ENCODE measurements at regions not wholly inside any gene's neighbourhood (a gene's known extent, or its start where the extent isn't known, plus 50 kb on each side); places are given as distances from the start of the nearest gene placed in this dataset.

DNA sequence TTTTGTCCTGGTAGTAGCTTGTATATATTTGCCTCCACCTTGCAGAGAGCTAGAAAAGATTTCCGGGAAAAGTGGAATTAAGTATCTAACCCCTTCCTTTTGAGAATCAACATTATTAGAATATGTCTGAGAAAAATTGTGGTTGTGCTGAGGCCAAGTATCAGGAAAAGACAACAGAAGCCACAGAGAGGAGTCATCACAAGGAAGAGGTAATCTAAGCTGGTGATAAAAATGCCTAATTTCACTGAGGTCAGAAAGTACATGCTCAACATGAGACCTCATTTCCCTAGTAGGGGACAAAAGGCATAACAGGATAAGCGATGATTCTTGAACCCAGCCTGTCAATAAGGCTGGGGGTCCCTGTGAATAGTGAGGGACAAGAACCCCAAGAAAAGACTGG lies 97.0 kb upstream of the PDE1C start:
- Histone ChIP-seq H3K27ac (ENCODE audit: low read length) (no peak overlapping the region), H3K9ac (ENCODE audit: low read depth, low read length) (no peak overlapping the region), H3K9me3 (ENCODE audit: insufficient read depth, low read depth, low read length) (no peaks in the 10 kb centered on the region), H3K36me3 (ENCODE audit: insufficient read depth, low read depth, low read length) (no peaks in the 10 kb centered on the region), H3K4me1 (ENCODE audit: insufficient read depth, low read length) (no peaks in the 10 kb centered on the region), H3K4me3 (ENCODE audit: low read length) (no peak overlapping the region), H3K27me3 (ENCODE audit: insufficient read depth, low read length) (no peaks in the 10 kb centered on the region)

DNA sequence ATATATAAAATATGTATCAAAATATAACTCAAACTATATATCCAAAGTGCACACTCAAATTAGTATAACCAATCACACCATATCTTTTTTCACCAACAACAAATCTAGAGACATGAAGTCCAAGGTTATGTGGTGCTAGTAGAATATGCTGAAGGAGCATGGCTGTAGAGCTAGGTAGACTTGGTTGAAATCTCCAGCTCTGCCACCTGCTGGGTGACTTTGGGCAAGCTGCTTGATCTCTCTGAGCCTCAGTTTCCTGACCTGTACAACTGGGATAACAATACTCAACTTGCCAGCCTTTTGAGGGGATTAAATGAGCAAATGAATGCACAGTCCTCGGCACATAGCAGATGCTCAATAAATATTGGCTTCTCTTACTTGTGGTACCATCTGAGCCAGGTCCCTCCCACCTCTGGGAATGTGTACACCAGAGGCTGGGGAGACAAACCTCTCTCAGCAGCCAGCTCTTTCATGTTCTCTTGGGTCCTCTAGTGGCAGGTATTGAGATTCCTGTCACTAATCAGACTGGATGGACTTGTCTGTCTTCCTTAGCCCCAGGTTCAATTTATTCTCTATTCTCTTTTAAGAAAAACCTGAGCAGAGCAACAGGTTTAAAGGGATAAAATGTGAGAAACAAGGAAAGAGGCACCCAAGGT lies 94.3 kb upstream of the PDE1C start:
- no peak overlapping the region for H3K9ac ChIP-seq (ENCODE audit: low read depth, low read length)
- no peak overlapping the region for H3K27ac ChIP-seq (ENCODE audit: low read length)
- H3K36me3 ChIP-seq (ENCODE audit: insufficient read depth, low read depth, low read length): no peaks in the 10 kb centered on the region
- H3K27me3 ChIP-seq (ENCODE audit: insufficient read depth, low read length): no peaks in the 10 kb centered on the region
- H3K4me1 ChIP-seq (ENCODE audit: insufficient read depth, low read length): no peaks in the 10 kb centered on the region
- H3K4me3 ChIP-seq (ENCODE audit: low read length): no peak overlapping the region
- no peaks in the 10 kb centered on the region for H3K9me3 ChIP-seq (ENCODE audit: insufficient read depth, low read depth, low read length)

- no peaks in the 10 kb centered on the region for H3K9me3 ChIP-seq (ENCODE audit: insufficient read depth, low read depth, low read length)
- H3K4me3 ChIP-seq (ENCODE audit: low read length): no peak overlapping the region
- H3K9ac ChIP-seq (ENCODE audit: low read depth, low read length): no peak overlapping the region
- no peak overlapping the region for H3K27ac ChIP-seq (ENCODE audit: low read length)
- no peaks in the 10 kb centered on the region for H3K4me1 ChIP-seq (ENCODE audit: insufficient read depth, low read length)
- H3K36me3 ChIP-seq (ENCODE audit: insufficient read depth, low read depth, low read length): no peaks in the 10 kb centered on the region
- no peaks in the 10 kb centered on the region for H3K27me3 ChIP-seq (ENCODE audit: insufficient read depth, low read length)
These were observed 93.7 kb upstream of the PDE1C start for GRCh38 chr7:32163896-32164295.

- H3K9me3 ChIP-seq (ENCODE audit: insufficient read depth, low read depth, low read length): no peaks in the 10 kb centered on the region
- no peaks in the 10 kb centered on the region for H3K36me3 ChIP-seq (ENCODE audit: insufficient read depth, low read depth, low read length)
- H3K27me3 ChIP-seq (ENCODE audit: insufficient read depth, low read length): no peaks in the 10 kb centered on the region
- H3K27ac ChIP-seq (ENCODE audit: low read length): no peak overlapping the region
- no peaks in the 10 kb centered on the region for H3K4me1 ChIP-seq (ENCODE audit: insufficient read depth, low read length)
- H3K4me3 ChIP-seq (ENCODE audit: low read length): no peak overlapping the region
- H3K9ac ChIP-seq (ENCODE audit: low read depth, low read length): no peak overlapping the region
These were observed 93.1 kb upstream of the PDE1C start for GRCh38 chr7:32163141-32163806.

- H3K27me3 ChIP-seq (ENCODE audit: insufficient read depth, low read length): no peaks in the 10 kb centered on the region
- no peaks in the 10 kb centered on the region for H3K36me3 ChIP-seq (ENCODE audit: insufficient read depth, low read depth, low read length)
- H3K4me1 ChIP-seq (ENCODE audit: insufficient read depth, low read length): no peaks in the 10 kb centered on the region
- no peak overlapping the region for H3K4me3 ChIP-seq (ENCODE audit: low read length)
- H3K9me3 ChIP-seq (ENCODE audit: insufficient read depth, low read depth, low read length): no peaks in the 10 kb centered on the region
- H3K27ac ChIP-seq (ENCODE audit: low read length): no peak overlapping the region
- no peak overlapping the region for H3K9ac ChIP-seq (ENCODE audit: low read depth, low read length)
These were observed 91.5 kb upstream of the PDE1C start for GRCh38 chr7:32161708-32162107.

- no peaks in the 10 kb centered on the region for H3K36me3 ChIP-seq (ENCODE audit: insufficient read depth, low read depth, low read length)
- no peaks in the 10 kb centered on the region for H3K9me3 ChIP-seq (ENCODE audit: insufficient read depth, low read depth, low read length)
- no peaks in the 10 kb centered on the region for H3K4me1 ChIP-seq (ENCODE audit: insufficient read depth, low read length)
- H3K4me3 ChIP-seq (ENCODE audit: low read length): no peak overlapping the region
- H3K27ac ChIP-seq (ENCODE audit: low read length): no peak overlapping the region
- no peak overlapping the region for H3K9ac ChIP-seq (ENCODE audit: low read depth, low read length)
- no peaks in the 10 kb centered on the region for H3K27me3 ChIP-seq (ENCODE audit: insufficient read depth, low read length)
These were observed 88.8 kb upstream of the PDE1C start for GRCh38 chr7:32158751-32159745.

DNA sequence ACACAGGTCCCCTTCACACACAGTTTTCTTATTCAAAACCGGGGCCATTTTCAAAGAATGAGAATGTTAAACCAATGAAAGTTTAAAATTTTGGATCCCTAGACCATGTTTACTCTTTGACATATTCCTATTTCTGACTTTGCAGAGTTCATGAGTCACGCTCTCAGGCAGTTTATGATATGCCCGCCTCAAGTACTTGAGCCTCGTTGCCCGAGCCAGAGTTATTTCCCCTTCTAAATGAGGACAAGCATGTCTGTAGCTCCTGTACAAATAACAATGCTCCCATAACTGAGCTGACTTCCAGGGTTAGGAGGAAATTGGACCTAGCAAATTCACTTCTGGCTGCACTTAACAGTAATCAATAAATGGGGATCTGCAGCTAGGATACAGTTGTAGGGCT lies 87.9 kb upstream of the PDE1C start:
- H3K27ac ChIP-seq (ENCODE audit: low read length): no peak overlapping the region
- H3K4me3 ChIP-seq (ENCODE audit: low read length): no peak overlapping the region
- H3K27me3 ChIP-seq (ENCODE audit: insufficient read depth, low read length): no peaks in the 10 kb centered on the region
- H3K9ac ChIP-seq (ENCODE audit: low read depth, low read length): no peak overlapping the region
- no peaks in the 10 kb centered on the region for H3K36me3 ChIP-seq (ENCODE audit: insufficient read depth, low read depth, low read length)
- no peaks in the 10 kb centered on the region for H3K9me3 ChIP-seq (ENCODE audit: insufficient read depth, low read depth, low read length)
- H3K4me1 ChIP-seq (ENCODE audit: insufficient read depth, low read length): no peaks in the 10 kb centered on the region

DNA sequence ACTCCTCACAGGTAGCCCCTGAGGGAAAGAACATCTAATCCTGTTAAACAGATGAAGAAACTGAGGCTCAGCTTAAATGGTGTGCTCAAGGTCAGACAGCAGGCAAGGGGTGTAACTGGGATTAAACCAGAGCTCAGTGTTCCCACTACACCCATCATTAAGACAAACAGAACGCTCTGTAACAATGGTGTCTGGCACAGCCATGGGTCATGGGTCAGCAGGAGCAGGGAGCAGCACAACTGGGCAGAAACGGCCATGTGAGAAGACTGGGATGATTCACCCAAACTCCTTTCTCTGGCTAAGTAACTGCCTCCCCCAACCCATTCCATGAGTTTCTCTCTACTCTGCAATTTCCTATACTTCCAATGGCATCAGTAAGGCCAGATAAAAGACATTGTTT lies 85.5 kb upstream of the PDE1C start:
- H3K27me3 ChIP-seq (ENCODE audit: insufficient read depth, low read length): no peaks in the 10 kb centered on the region

DNA sequence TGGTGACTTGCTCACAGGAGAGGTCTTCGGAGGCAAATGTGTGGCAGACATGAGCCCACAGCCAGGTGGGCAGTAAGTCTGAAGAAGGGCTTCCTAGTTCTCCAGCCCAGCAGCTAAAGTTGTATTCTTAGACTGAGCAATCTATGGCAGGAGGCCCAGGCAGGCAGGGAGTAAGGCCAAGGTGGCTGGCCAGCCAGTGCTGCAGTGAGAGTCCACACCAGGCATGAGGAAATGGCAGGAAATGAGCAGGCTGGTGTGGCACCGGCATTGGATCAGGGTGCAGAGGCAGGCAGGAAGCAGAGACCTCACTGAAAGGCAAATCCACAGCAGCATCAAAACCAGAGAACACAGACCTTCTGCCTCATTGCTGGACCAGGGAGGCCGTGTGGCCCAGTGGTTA lies 84.6 kb upstream of the PDE1C start:
- Histone ChIP-seq H3K4me1 (ENCODE audit: insufficient read depth, low read length) (peaks cover 4% of the 10 kb centered on the region; the same call in 1 of the 2 replicates), H3K36me3 (ENCODE audit: insufficient read depth, low read depth, low read length) (no peaks in the 10 kb centered on the region), H3K9ac (ENCODE audit: low read depth, low read length) (no peak overlapping the region), H3K27me3 (ENCODE audit: insufficient read depth, low read length) (no peaks in the 10 kb centered on the region), H3K9me3 (ENCODE audit: insufficient read depth, low read depth, low read length) (no peaks in the 10 kb centered on the region), H3K4me3 (ENCODE audit: low read length) (no peak overlapping the region), H3K27ac (ENCODE audit: low read length) (no peak overlapping the region)

More for the DNA sequence above, 85.5 kb upstream of the PDE1C start:
- Histone ChIP-seq H3K4me3 (ENCODE audit: low read length) (no peak overlapping the region), H3K4me1 (ENCODE audit: insufficient read depth, low read length) (peaks cover 4% of the 10 kb centered on the region; the same call in 1 of the 2 replicates), H3K36me3 (ENCODE audit: insufficient read depth, low read depth, low read length) (no peaks in the 10 kb centered on the region), H3K9ac (ENCODE audit: low read depth, low read length) (no peak overlapping the region), H3K9me3 (ENCODE audit: insufficient read depth, low read depth, low read length) (no peaks in the 10 kb centered on the region), H3K27ac (ENCODE audit: low read length) (no peak overlapping the region)

GRCh38 chr7:32153006-32153405 lies 82.8 kb upstream of the PDE1C start:
- Histone ChIP-seq H3K4me1 (ENCODE audit: insufficient read depth, low read length) (peaks cover 4% of the 10 kb centered on the region; the same call in 1 of the 2 replicates), H3K27ac (ENCODE audit: low read length) (no peak overlapping the region), H3K4me3 (ENCODE audit: low read length) (no peak overlapping the region), H3K9me3 (ENCODE audit: insufficient read depth, low read depth, low read length) (no peaks in the 10 kb centered on the region), H3K9ac (ENCODE audit: low read depth, low read length) (no peak overlapping the region), H3K36me3 (ENCODE audit: insufficient read depth, low read depth, low read length) (no peaks in the 10 kb centered on the region), H3K27me3 (ENCODE audit: insufficient read depth, low read length) (no peaks in the 10 kb centered on the region)

- Histone ChIP-seq H3K4me3 (ENCODE audit: low read length) (no peak overlapping the region), H3K9me3 (ENCODE audit: insufficient read depth, low read depth, low read length) (no peaks in the 10 kb centered on the region), H3K27ac (ENCODE audit: low read length) (no peak overlapping the region), H3K9ac (ENCODE audit: low read depth, low read length) (no peak overlapping the region), H3K27me3 (ENCODE audit: insufficient read depth, low read length) (no peaks in the 10 kb centered on the region), H3K36me3 (ENCODE audit: insufficient read depth, low read depth, low read length) (no peaks in the 10 kb centered on the region), H3K4me1 (ENCODE audit: insufficient read depth, low read length) (peaks cover 4% of the 10 kb centered on the region; the same call in 1 of the 2 replicates)
These were observed 82.4 kb upstream of the PDE1C start for GRCh38 chr7:32152576-32152975.

All from iPS-20b (cell line).